Jurkat, Clone E6-1 (cell line): ENCODE measurements at regions not wholly inside any gene's neighbourhood (a gene's known extent, or its start where the extent isn't known, plus 50 kb on each side); places are given as distances from the start of the nearest gene placed in this dataset.
A peak's percentile ranks its signal among the peaks of the same experiment; 100 is the strongest.
"Not testable (repeated sequence)": the region's sequence is repeated elsewhere in the genome, so short reads cannot be mapped to it uniquely, and the experiment has no call there.

Experiments used
- DNase-seq: peaks from one replicate; pipeline ENCODE4 v3.0.0-alpha.2; 2011; ENCODE audit warnings: low read depth, low spot score
- H3K4me3 ChIP-seq: 2 replicates; pipeline ENCODE4 v1.5.1; 2011; ENCODE audit warnings: mild to moderate bottlenecking, low read length, control low read depth, moderate library complexity

- no peak overlapping the region for H3K4me3 ChIP-seq
- DNase-seq = no peak
Observed at GRCh38 chr3:127068111-127068810, 85.3 kb downstream of the PLXNA1 start.

- H3K4me3 ChIP-seq = no peak overlapping the region
Observed at GRCh38 chr3:127068871-127069270, 86.0 kb downstream of the PLXNA1 start.

GRCh38 chr3:127069814-127070440 is 87.0 kb downstream of the PLXNA1 start:
- no peak for DNase-seq
- no peak overlapping the region for H3K4me3 ChIP-seq

More at GRCh38 chr3:127068871-127069270, 86.0 kb downstream of the PLXNA1 start:
- DNase-seq = no peak

DNA sequence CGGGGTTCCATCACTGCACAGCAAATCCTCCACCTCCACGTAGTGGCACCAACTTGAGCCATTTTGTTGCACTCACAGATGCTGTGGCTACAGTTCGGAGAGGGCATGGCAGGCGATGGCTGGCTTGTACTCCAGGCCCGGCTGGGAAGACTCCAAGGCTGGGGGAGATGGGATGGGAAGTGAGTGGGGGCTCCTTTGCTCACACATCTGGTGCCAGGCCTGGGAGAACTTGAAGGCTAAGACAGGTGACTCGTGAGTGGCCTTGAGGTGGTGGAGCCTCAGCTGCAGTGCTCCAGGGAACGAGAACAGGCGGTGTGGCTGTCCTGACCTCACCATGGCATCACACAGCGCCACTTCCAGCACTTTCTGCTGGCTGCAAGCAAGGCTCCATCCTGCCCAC is 87.9 kb downstream of the PLXNA1 start:
- DNase-seq = no peak
- H3K4me3 ChIP-seq = no peak overlapping the region

DNA sequence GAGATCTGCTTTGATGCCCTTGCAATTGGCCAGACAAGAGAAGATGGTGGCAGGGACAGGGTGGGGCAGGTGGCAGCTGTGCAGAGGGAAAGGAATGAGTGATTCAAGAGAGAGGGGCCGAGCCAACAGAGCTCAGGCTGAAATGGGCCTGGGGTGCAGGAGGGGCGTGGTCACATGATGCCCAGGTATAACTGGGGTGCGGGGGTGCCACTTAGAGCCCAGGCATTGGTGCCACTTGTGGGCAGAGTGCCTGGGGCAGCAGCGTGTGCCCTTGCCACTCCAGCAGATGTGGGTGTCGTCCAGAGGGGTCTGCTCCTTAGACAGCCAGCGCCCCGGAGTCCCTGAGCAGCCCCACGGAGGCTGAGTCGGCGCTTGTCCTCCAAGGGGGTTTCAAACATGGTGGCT is 88.7 kb downstream of the PLXNA1 start:
- H3K4me3 ChIP-seq = no peak overlapping the region
- no peak for DNase-seq

GRCh38 chr3:127072221-127072771 is 89.4 kb downstream of the PLXNA1 start:
- DNase-seq = no peak
- no peak overlapping the region for H3K4me3 ChIP-seq

DNA sequence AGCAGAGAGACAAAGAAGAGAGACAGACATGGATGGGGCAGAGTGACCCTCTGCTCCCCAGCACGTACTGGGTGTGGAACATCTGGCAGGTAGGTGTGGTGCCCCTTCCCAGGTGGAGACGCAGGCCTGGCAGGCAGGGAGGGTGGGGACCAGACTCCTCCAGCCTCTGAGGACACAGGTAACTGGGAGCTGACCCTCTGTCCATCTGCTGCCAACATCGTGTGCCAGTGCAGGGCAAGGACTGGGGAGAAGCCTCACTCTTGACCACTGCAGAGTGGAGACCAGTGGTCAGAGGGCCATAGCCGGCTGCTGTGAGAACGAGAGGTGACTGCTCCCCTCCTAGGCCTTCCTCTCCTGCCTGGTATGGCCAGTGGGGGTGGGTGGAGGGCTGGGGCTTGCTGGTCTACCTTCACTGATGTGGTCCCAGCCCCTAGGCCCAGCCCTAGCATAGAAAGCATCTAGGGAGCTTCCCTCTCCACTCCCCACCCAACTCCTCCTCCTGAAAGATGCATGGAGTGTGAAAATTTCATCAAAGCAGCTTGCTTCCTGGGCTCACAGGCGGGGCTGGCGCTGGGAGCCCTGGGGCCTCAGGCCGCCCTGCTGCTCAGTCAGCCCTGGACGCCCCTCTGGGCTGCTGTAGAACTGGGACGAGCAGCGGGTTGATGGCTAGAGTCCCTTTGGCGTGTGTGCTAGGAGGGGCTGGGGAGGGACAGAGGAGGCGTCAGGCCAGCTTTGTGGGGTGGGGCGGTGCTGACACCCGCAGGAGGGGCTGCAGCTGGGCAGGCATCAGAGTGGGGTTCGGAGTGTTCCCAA is 90.3 kb downstream of the PLXNA1 start:
- no peak overlapping the region for H3K4me3 ChIP-seq
- DNase-seq = no peak

- no peak for DNase-seq
- H3K4me3 ChIP-seq = no peak overlapping the region
Observed at GRCh38 chr3:127073941-127074820, 91.3 kb downstream of the PLXNA1 start.

- DNase-seq = peak; percentile 29
- no peak overlapping the region for H3K4me3 ChIP-seq
Observed at GRCh38 chr3:127074900-127075360, 92.0 kb downstream of the PLXNA1 start.

- not testable (repeated sequence) for DNase-seq, H3K4me3 ChIP-seq
Observed at GRCh38 chr3:127076166-127076992, 93.5 kb downstream of the PLXNA1 start.

DNA sequence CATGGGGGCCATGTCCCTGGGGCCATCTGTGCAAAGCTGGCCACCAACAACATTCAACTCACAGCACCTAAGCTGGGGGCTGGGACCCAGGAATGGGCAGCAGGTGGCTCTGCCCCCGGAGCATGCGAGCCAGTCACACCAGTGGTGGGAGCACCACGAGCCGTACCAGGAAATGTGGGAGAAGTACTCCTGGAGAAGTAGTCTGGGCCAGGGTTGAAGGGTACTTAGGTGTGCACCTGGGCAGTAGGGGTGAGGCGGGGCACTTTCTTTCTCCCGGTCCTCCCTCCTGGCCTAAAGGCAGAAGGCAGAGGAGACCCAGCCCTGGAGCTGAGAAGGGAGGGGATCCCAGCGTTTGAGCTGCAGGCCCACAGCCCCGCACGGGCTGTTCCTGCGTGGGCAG is 94.2 kb downstream of the PLXNA1 start:
- no peak overlapping the region for H3K4me3 ChIP-seq
- no peak for DNase-seq

GRCh38 chr3:127077505-127078064 is 94.7 kb downstream of the PLXNA1 start:
- H3K4me3 ChIP-seq = no peak overlapping the region
- no peak for DNase-seq

DNA sequence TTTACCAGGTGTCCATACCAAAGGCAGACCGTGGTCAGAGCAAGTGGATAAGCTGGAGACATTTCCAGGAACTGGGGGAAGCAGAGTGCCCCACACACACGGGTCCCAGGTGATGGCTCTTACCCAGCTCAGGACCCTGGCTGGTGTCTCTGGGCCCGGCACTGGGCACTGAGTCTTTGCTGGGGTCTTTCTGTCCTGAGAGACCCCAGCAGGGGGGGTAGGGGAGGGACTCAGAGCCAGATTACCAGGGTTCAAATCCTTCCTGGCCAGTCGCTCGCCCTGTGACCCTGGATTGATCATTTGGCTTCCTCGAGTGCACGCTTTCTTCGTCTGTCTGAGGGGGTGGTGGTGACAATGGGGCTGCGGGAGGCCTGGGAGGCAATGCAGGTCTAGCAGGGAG is 95.7 kb downstream of the PLXNA1 start:
- no peak overlapping the region for H3K4me3 ChIP-seq
- DNase-seq = no peak

DNA sequence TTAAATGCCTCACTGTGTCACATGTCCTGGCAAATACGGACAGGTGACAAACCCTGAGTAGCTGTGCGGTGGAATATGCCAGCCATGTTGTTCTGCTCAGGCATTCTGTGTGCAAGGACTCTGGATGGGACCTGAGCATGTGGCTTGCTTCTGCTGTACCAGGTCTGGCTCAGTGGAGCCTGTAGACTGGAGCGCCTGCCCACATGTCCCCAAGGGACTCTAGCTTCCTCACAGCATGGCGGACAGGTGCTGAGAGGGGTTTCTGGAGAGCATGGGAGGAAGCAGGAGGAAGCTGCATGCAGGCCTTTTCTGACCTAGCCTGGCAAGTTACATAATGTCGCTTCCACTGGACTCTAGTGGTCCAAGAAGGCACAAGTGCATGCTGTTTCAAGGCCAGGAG is 96.3 kb downstream of the PLXNA1 start:
- H3K4me3 ChIP-seq = no peak overlapping the region
- no peak for DNase-seq

- DNase-seq = no peak
- H3K4me3 ChIP-seq = no peak overlapping the region
Observed at GRCh38 chr3:127081001-127081720, 98.2 kb downstream of the PLXNA1 start.

GRCh38 chr3:127082066-127082465 is 99.2 kb downstream of the PLXNA1 start:
- no peak for DNase-seq
- no peak overlapping the region for H3K4me3 ChIP-seq

DNA sequence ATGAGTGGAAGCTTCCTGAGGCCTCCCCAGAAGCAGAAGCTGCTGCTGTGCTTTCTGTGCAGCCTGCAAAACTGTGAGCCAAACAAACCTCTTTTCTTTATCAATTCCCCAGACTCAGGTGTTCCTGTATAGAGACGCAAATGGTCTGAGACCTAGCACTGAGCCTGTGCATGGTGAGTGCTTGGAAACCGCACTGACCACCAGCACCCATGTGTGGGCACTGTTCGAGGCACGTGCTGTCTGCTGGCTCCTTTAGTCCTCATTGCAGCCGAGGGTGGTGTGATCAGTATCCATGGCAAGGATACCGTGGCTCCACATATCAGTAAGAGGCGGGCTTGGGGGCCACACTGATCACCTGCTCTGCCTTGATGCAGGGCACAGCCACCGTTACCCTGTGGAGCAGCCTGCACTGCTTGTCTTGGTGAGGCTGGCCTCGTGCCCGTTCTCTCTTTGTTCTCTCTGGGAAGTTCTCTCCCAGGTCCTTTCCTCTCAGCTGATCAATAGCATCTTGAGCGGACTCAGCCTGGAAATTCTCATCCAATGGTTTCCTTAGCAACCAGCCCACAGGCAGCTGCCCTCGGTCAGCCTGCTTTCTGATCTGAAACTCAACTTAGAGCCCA is 101.0 kb downstream of the PLXNA1 start:
- H3K4me3 ChIP-seq = no peak overlapping the region
- DNase-seq = no peak
